Caco-2 (cell line): ENCODE measurements at regions not wholly inside any gene's neighbourhood (a gene's known extent, or its start where the extent isn't known, plus 50 kb on each side); places are given as distances from the start of the nearest gene placed in this dataset.

Experiments used
- BruUV-seq: library from RNA; stranded (reverse); fragments of 400-500 nt; replicated peaks from 2 replicates; lab custom pipeline; 2021; lab: Mats Ljungman, UMichigan
- CTCF ChIA-PET: fragments of 300-600 bp; sonication (Branson Sonifier 250); formaldehyde crosslinking; loops from one replicate; lab custom pipeline; 2022; ENCODE audit warnings: antibody characterized with exemption; lab: Charles Lee
- POLR2A ChIA-PET: fragments of 300-600 bp; sonication (Branson Sonifier 250); formaldehyde crosslinking; loops from one replicate; lab custom pipeline; 2022; ENCODE audit warnings: antibody characterized with exemption; lab: Charles Lee
- DNase-seq, 2 experiments: peaks; one replicate each; pipeline versions ENCODE4 v3.0.0 to v3.0.0-alpha.2; 2020 to 2022
- H3K27me3 ChIP-seq: replicated peaks from 2 replicates; pipeline ENCODE4 v1.6.0; 2011; ENCODE audit warnings: low read length; ENCODE audit not compliant: control insufficient read depth, insufficient read depth
- H3K36me3 ChIP-seq: 2 replicates; pipeline ENCODE4 v1.5.1; 2011; ENCODE audit warnings: low read length; ENCODE audit not compliant: control insufficient read depth, insufficient read depth
- H3K4me1 ChIP-seq: fragments of 250-450 bp; sonication (Bioruptor Pico); 2 replicates; pipeline ENCODE4 v1.5.1; 2020; ENCODE audit warnings: mild to moderate bottlenecking
- H3K4me3 ChIP-seq: 2 replicates; pipeline ENCODE4 v1.5.1; 2011; ENCODE audit warnings: low read depth, mild to moderate bottlenecking, control low read depth, low read length
- H3K9me3 ChIP-seq: fragments of 250-450 bp; sonication (Bioruptor Pico); 2 replicates; pipeline ENCODE4 v1.5.1; 2020; ENCODE audit warnings: mild to moderate bottlenecking, moderate library complexity
- H3K27ac Mint-ChIP-seq: one replicate; pipeline ENCODE4 v1.8.0; 2022; ENCODE audit warnings: mixed read lengths; ENCODE audit not compliant: unreplicated experiment
- H3K27me3 Mint-ChIP-seq: one replicate; pipeline ENCODE4 v1.8.0; 2022; ENCODE audit warnings: mixed read lengths; ENCODE audit not compliant: insufficient read depth, unreplicated experiment
- H3K36me3 Mint-ChIP-seq: one replicate; pipeline ENCODE4 v1.8.0; 2022; ENCODE audit warnings: mild to moderate bottlenecking, mixed read lengths; ENCODE audit not compliant: insufficient read depth, unreplicated experiment
- H3K4me1 Mint-ChIP-seq: one replicate; pipeline ENCODE4 v1.8.0; 2022; ENCODE audit warnings: low read depth, mixed read lengths; ENCODE audit not compliant: unreplicated experiment
- H3K4me3 Mint-ChIP-seq: one replicate; pipeline ENCODE4 v1.8.0; 2022; ENCODE audit warnings: mild to moderate bottlenecking, moderate library complexity, mixed read lengths; ENCODE audit not compliant: unreplicated experiment
- H3K9me3 Mint-ChIP-seq: one replicate; pipeline ENCODE4 v1.8.0; 2022; ENCODE audit warnings: mixed read lengths; ENCODE audit not compliant: unreplicated experiment
- CTCF ChIP-seq, 2 experiments: fragments of 200-600 bp in 1 of 2; IDR thresholded peaks; 1 replicate in 1 of 2; 2 replicates in 1 of 2; pipeline versions ENCODE4 v1.5.1 to v1.8.0; 2011 to 2022; ENCODE audit warnings: antibody characterized with exemption in 1 of 2, control low read depth in 1 of 2, inconsistent platforms in 1 of 2, low read depth in 1 of 2, low read length in 1 of 2, mild to moderate bottlenecking in 1 of 2, moderate library complexity in 1 of 2; ENCODE audit not compliant: insufficient read depth in 1 of 2, severe bottlenecking in 1 of 2, unreplicated experiment in 1 of 2
- intact Hi-C: fragments of 100-400 bp; cut with micrococcal nuclease; formaldehyde crosslinking; loops from one replicate; pipeline ENCODE4 v1.10.0; 2022; ENCODE audit not compliant: unreplicated experiment

GRCh38 chr6:148151896-148152643, 190.6 kb upstream of the SASH1 start:
- intact Hi-C loops, result no loop called here
- Mint-ChIP-seq H3K9me3 (no peaks in the 10 kb centered on the region), H3K36me3 (no peaks in the 10 kb centered on the region), H3K27me3 (no peaks in the 10 kb centered on the region), H3K27ac (no peak overlapping the region), H3K4me1 (peaks cover 11% of the 10 kb centered on the region), H3K4me3 (no peak overlapping the region)
- CTCF ChIA-PET, result no interaction called here
- peak in 1 of 2 experiments; percentile 15 for DNase-seq
- no peak overlapping the region for H3K4me3 ChIP-seq
- H3K4me1 ChIP-seq, result peaks cover 12% of the 10 kb centered on the region; the same call in 1 of the 2 replicates
- TF ChIP-seq CTCF (IDR thresholded peaks at IDR 0.05; ENCODE audit: insufficient read depth in 1 of 2, low read depth in 1 of 2, low read length in 1 of 2, severe bottlenecking in 1 of 2, unreplicated experiment in 1 of 2), result no peak
- POLR2A ChIA-PET, result no interaction called here
- no TSS peak for BruUV-seq
- no peaks in the 10 kb centered on the region for H3K36me3 ChIP-seq
- H3K27me3 ChIP-seq, result no peaks in the 10 kb centered on the region
- no peaks in the 10 kb centered on the region for H3K9me3 ChIP-seq

GRCh38 chr6:148154668-148155067, 188.0 kb upstream of the SASH1 start:
- H3K36me3 Mint-ChIP-seq, result no peaks in the 10 kb centered on the region
- POLR2A ChIA-PET, result no interaction called here
- Histone ChIP-seq H3K27me3 (no peaks in the 10 kb centered on the region), H3K4me1 (peaks cover 12% of the 10 kb centered on the region; the same call in 1 of the 2 replicates), H3K4me3 (no peak overlapping the region), H3K36me3 (no peaks in the 10 kb centered on the region), H3K9me3 (no peaks in the 10 kb centered on the region)
- intact Hi-C loops, result no loop called here
- TF ChIP-seq CTCF (IDR thresholded peaks at IDR 0.05; ENCODE audit: insufficient read depth in 1 of 2, low read depth in 1 of 2, low read length in 1 of 2, severe bottlenecking in 1 of 2, unreplicated experiment in 1 of 2), result no peak
- CTCF ChIA-PET, result no interaction called here
- H3K4me1 Mint-ChIP-seq, result peaks cover 11% of the 10 kb centered on the region
- no peak overlapping the region for H3K27ac Mint-ChIP-seq
- no TSS peak for BruUV-seq
- H3K9me3 Mint-ChIP-seq, result no peaks in the 10 kb centered on the region
- no peaks in the 10 kb centered on the region for H3K27me3 Mint-ChIP-seq
- DNase-seq, result no peak
- H3K4me3 Mint-ChIP-seq, result no peak overlapping the region

GRCh38 chr6:148155293-148155692, 187.3 kb upstream of the SASH1 start:
- peaks cover 12% of the 10 kb centered on the region; the same call in 1 of the 2 replicates for H3K4me1 ChIP-seq
- Mint-ChIP-seq H3K36me3 (no peaks in the 10 kb centered on the region), H3K27me3 (no peaks in the 10 kb centered on the region), H3K4me1 (peaks cover 11% of the 10 kb centered on the region), H3K4me3 (no peak overlapping the region), H3K27ac (no peak overlapping the region), H3K9me3 (no peaks in the 10 kb centered on the region)
- H3K9me3 ChIP-seq, result no peaks in the 10 kb centered on the region
- DNase-seq, result no peak
- intact Hi-C loops, result no loop called here
- no peak overlapping the region for H3K4me3 ChIP-seq
- H3K36me3 ChIP-seq, result no peaks in the 10 kb centered on the region
- CTCF ChIA-PET, result no interaction called here
- H3K27me3 ChIP-seq, result no peaks in the 10 kb centered on the region
- TF ChIP-seq CTCF (IDR thresholded peaks at IDR 0.05; ENCODE audit: insufficient read depth in 1 of 2, low read depth in 1 of 2, low read length in 1 of 2, severe bottlenecking in 1 of 2, unreplicated experiment in 1 of 2), result no peak
- no TSS peak for BruUV-seq
- POLR2A ChIA-PET, result no interaction called here
